NCI-H2107 treated with DMSO at 0.1 percent for 48 hours (cell line): ENCODE measurements at regions not wholly inside any gene's neighbourhood (a gene's known extent, or its start where the extent isn't known, plus 50 kb on each side); places are given as distances from the start of the nearest gene placed in this dataset.
"Not testable (repeated sequence)": the region's sequence is repeated elsewhere in the genome, so short reads cannot be mapped to it uniquely, and the experiment has no call there.

ENCODE experiments used
- DNase-seq: peaks from one replicate; lab custom pipeline; 2025; ENCODE audit not compliant: unreplicated experiment; lab: John Stamatoyannopoulos, UW

- DNase-seq, result no peak
Measured at GRCh38 chr12:131432532-131433260, 278.2 kb upstream of the SFSWAP start.

- no peak for DNase-seq
Measured at GRCh38 chr12:131434208-131435125, 276.4 kb upstream of the SFSWAP start.

GRCh38 chr12:131436922-131437705 lies 273.8 kb upstream of the SFSWAP start:
- DNase-seq, result no peak

GRCh38 chr12:131437706-131438492 lies 273.0 kb upstream of the SFSWAP start:
- DNase-seq, result no peak

- DNase-seq, result not testable (repeated sequence)
Measured at GRCh38 chr12:131438493-131438835, 272.4 kb upstream of the SFSWAP start.

GRCh38 chr12:131438881-131439280 lies 272.0 kb upstream of the SFSWAP start:
- DNase-seq, result no peak

GRCh38 chr12:131439752-131440151 lies 271.1 kb upstream of the SFSWAP start:
- DNase-seq, result not testable (repeated sequence)

- not testable (repeated sequence) for DNase-seq
Measured at GRCh38 chr12:131440209-131441059, 270.5 kb upstream of the SFSWAP start.

GRCh38 chr12:131441060-131441396 lies 269.9 kb upstream of the SFSWAP start:
- DNase-seq, result no peak

- no peak for DNase-seq
Measured at GRCh38 chr12:131441638-131442336, 269.1 kb upstream of the SFSWAP start.

GRCh38 chr12:131442337-131442918 lies 268.5 kb upstream of the SFSWAP start:
- DNase-seq, result no peak

- DNase-seq, result no peak
Measured at GRCh38 chr12:131443019-131444000, 267.6 kb upstream of the SFSWAP start.

GRCh38 chr12:131444220-131445164 lies 266.4 kb upstream of the SFSWAP start:
- DNase-seq, result no peak

- no peak for DNase-seq
Measured at GRCh38 chr12:131445184-131445774, 265.6 kb upstream of the SFSWAP start.

- DNase-seq, result no peak
Measured at GRCh38 chr12:131445795-131446194, 265.1 kb upstream of the SFSWAP start.

GRCh38 chr12:131447636-131448035 lies 263.3 kb upstream of the SFSWAP start:
- DNase-seq, result not testable (repeated sequence)
